GM19397 (cell line): ENCODE measurements at regions not wholly inside any gene's neighbourhood (a gene's known extent, or its start where the extent isn't known, plus 50 kb on each side); places are given as distances from the start of the nearest gene placed in this dataset.

Source experiments
- ATAC-seq: cut with Tn5 transposase; IDR thresholded peaks from one replicate; pipeline ENCODE4 v1.9.1; 2021; ENCODE audit warnings: mild to moderate bottlenecking, moderate library complexity; ENCODE audit not compliant: unreplicated experiment

DNA sequence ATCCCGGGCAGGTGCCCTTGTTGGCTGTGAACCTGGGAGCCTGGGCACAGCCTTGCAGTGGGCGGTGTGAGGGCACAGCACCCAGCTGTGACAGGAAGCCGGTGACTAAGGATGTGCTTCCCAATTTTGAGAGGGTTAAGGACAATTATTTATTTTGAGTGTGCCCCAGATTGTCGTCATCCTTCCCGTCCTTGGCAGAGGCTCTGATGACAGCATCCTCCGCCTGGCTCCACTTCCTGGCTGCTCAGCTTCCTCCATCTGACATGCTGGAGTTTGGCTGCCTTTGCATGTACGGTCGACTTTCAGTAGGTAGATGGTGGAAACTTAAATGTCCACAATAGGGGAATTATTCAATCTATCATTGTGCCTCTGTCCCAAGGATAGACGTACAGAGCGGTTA is 282.4 kb upstream of the EEF2KMT start:
- ATAC-seq, result no peak

DNA sequence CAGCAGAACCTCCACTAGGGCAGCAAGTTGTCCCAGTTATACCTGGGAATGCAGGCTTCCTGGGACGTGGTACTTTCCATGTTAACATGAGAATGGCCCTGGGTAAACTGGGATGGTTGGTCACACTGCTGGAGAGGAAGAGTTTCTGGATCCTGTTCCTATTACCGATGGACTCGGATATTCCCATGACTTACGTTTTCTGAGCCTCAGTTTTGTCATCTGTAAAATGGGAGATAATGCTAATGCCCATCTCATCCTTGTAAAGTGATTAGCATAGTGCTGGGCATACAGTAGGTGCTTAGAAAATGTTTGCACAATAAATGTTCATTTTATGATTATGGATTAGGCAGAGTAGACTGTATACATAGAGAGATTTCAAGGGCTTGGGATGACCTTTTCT is 280.9 kb upstream of the EEF2KMT start:
- ATAC-seq, result no peak

DNA sequence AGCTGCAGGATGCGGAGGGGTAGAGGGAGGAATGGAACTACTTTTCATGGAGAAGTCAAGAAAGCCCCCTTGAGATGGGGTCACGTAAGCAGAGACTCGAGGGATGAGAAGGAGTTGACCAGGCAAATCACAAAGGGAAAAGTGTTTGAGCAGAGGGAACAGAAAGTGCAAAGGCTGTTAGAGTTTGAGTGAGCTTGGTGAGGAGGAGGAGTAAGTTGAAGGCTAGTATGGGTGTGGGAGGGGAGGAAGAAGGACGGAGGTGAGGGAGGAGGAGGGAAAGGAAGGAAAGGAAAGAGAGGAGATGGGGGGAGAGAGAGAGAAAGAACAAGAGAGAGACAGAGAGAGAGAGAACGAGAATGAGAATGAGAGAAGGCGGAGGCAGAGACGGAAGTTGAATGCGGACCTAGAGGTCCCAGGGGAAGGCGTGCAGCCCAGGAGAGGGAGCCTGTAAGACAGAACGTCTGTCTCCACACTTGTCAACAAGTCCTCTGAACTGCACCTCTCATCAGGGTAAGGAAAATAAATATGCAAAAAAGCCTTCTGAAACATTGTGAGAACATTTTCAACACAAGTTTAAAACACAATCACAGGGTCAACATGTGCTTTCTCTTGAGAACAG is 279.8 kb upstream of the EEF2KMT start:
- no peak for ATAC-seq

DNA sequence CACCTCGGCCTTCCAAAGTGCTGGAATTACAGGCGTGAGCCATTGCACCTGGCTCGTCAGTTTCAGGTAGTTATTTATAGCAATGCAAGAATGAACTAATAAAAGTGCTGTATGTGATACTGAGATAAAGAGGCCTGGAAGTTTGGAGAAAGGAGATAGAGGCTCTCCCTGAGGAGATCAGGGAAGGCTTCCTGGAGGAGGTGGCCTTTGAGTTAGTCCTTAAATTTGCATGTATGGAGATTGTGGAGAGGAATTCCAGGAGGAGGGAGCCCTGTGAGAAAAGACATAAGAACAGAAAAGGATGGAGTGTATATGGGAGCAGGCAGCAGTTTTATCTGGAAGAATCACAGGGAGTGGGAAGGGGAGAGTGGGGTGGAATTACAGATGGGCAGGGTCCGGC is 276.6 kb upstream of the EEF2KMT start:
- no peak for ATAC-seq

DNA sequence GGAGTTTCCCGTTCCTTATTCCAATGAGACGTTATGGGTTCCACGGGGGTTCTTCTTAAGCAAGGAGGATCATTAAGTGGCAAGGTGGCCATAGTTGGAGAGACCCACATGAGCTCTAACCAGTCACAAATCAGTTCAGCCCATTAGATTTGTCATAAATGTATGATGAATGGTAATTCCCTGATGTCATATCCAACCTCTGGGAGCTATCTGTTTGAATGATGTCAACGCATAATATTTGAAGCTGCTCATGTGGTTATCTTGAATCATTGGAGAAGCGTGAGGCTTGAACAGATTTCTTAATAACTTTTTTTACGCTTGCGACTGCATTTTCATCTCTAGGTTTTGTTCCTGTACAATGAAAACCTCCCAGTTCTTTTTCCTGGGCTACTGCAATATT is 270.4 kb upstream of the EEF2KMT start:
- ATAC-seq, result no peak

DNA sequence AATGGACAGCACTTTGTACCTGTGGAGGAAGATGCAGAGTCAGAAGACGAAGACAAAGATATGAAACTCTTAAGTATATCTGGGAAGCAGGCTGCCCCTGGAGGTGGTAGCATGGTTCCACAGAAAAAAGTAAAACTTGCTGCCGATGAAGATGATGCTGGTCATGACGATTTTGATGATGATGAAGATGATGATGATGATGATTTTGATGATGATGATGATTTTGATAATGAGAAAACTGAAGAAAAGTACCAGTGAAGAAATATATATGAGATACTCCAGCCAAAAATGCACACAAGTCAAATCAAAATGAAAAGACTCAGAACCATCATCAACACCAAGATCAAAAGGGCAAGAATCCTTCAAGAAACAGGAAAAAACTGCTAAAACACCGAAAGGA is 268.5 kb upstream of the EEF2KMT start:
- no peak for ATAC-seq

DNA sequence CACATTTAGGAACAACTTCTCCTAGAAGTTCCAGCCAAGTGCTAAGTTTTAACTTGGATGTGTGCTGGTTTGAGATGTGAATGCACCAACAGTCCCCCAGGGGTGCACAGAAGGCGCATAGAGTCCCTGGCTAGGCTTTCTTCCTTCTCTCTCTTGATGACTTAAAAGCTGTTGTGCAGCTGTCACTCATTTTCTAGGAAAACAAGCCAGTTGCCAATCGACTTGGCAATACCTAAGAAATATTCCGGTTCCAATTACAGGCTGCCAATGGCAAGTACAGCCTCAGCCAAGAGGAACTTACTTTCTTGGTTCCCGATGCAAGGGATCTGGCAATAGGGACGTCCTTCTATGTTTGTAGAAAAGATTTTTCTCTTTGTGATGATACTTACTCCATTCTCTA is 266.6 kb upstream of the EEF2KMT start:
- no peak for ATAC-seq

DNA sequence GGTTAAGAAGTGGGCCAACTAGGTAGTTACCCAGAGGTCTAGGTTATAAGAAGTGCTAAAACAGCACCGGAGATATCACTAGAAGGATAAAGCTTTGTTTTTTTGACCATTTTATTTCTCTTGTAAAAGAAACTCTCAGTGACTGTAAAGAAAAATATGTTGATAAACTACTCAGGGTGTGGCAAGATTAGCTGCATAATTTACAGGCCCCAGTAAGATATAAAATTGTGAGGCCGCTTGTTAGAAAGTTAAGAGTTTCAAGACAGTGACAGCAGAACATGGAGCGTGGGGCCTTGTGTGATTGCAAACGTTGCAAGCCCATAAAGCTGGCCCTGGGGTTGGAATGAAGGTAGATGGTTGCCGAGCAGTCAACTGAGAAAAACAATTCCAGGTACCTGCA is 263.7 kb upstream of the EEF2KMT start:
- ATAC-seq, result no peak

DNA sequence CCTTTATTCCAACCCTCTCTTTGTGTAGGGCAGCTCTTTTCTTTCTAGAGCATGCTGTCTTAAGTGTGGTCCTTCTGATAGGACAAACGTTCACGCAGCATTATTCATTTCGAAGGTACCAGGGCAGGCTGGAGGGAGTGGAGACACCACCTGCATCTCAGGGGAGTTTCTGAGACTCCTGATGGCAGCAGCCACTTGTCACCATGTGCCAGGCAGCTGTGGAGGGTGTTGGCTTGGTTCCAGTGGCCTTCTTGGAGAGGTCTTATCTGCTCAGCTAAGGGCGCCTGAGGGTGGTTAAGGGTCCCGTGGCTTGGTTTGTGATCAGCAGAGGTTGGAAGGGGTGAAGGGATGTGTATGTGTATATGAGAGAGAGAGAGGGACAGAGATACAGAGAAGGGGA is 257.1 kb upstream of the EEF2KMT start:
- no peak for ATAC-seq

DNA sequence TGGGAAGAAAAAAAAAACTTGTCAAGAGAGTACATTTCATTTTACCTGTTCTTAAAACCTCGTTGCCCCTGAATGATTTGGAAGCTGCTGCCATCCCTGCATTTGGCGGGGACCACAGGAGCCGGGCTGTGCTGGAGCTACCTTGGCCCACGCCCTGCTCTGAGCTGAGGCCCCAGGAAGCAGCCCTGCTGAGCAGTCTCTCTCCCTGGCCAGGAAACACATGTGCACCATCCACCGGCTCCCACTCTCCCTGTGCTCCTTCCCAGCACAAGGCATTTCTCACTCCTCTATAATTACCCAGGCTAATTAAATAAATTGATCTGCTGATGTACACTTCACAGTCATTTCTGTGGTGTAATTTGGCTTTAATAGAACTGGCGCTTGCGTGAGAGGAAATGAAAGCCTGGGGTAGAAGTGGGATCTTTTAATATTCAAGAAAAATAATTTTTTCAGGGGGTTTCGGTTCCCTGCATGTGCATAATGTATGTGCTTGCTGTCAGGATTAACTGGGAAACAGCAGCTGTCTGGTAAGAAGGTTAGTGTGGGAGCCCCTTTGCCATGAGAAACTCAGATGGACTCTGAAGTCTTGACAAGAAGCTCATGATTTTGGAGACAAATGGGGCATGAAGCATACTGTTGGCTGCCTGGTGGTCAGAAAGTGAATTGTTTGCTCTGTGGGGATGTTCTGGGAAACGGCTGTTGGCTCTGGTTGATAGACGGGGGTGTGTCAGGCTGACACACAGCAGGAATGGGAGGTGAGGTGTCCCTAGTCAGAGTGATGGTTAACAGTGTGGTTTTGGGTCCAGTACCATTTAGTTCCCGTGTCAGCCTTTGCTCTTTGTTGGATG is 252.3 kb upstream of the EEF2KMT start:
- ATAC-seq, result no peak

DNA sequence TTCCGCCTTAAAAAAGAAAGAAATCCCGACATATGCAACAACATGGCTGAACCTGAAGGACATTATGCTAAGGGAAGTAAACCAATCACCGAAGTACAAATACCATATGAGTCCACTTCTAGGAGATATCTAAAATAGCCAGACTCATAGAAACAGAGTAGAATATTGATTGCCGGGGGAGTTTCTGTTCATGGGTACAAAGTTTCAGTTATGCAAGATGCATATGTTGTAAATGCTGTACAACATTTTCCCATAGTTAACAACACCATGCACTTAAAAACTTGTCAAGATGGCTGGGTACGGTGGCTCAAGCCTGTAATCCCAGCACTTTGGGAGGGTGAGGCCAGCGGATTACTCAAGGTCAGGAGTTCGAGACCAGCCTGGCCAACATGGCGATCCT is 251.5 kb upstream of the EEF2KMT start:
- no peak for ATAC-seq

DNA sequence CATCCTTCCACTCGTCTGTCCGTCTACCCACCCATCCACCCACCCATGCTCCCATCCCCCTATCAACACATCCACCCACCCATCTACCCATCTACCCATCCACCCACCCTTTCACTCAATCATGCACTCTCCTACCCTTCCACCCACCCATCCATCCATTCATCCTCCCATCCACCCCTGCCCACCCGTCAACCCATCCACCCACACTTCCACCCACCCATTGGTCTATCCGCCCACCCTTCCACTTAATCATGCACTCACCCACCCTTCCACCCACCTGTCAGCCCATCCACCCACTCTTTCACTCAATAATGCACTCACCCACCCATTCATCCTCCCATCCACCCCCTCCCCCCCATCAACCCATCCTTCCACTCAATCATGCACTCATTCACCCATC is 250.0 kb upstream of the EEF2KMT start:
- ATAC-seq, result no peak

DNA sequence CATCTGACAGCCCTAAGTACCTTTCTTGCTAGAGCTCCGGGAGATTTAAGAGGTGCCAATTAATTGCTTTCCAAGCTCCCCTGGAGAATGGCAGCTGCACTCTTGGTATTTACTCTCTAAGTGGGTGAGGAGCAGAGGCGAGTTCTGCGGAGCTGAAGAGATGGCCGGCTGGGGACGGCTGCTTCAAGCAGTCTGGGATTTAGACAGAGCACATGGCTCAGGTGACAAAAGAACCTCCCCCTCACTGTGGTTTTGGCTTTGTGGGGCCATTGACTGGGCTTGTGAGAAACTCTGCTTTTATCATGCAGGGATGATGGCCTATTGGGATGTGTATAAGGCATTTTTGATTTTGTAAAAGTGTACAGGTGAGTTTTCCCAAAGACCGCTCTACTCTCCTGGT is 239.3 kb upstream of the EEF2KMT start:
- no peak for ATAC-seq

DNA sequence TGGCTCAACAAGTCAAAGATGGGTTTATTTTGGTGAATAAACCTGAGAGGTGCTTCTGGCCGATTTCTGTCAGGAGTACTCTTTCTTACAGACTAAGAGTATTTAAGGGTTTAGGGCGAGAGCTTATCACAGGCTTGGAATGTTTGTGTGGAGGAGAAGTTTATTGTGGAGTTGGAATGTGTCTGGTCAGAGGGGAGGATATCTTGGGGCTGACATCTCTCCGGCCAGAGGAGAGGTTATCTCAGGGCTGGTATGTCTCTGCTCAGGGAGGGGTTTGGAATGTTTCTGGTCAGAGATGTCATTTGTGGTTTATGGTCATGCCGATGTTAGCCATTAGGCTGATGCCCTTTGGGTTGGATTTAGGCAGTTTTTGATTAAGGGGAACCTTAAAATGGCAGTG is 236.4 kb upstream of the EEF2KMT start:
- ATAC-seq, result no peak

DNA sequence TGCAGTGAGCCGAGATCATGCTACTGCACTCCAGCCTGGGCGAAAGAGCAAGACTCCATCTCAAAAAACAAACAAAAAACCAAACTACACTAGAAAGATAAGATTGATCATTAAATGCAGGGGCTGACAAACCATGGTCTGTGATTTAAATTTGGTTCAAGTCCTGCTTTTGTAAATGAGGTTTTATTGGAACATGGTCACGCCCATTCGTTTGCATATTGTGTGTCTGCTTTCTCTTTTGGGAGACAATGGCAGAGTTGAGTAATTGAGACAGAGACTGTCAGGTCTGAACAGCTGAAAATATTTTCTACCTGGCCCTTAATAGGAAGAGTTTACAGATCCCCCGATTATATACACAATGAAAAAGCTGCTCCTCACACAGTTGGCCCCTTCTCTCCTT is 235.5 kb upstream of the EEF2KMT start:
- no peak for ATAC-seq

DNA sequence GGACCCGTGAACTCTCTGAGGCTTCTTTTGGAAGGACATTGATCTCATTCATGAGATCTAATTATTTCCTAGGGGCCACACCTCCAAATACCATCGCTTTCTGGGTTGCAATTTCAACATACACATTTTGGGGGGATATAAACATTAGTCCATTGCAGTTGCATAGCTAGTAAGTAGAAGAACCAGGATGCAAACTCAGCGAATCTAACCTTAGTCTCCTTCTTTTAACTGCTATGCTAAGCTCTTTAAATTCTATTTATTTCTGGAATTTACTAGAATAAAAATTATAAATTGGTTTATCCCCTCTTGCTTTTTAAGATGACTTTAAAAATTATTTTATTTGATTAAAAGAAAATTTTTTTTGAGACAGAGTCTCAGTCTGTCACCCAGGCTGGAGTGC is 232.5 kb upstream of the EEF2KMT start:
- no peak for ATAC-seq

DNA sequence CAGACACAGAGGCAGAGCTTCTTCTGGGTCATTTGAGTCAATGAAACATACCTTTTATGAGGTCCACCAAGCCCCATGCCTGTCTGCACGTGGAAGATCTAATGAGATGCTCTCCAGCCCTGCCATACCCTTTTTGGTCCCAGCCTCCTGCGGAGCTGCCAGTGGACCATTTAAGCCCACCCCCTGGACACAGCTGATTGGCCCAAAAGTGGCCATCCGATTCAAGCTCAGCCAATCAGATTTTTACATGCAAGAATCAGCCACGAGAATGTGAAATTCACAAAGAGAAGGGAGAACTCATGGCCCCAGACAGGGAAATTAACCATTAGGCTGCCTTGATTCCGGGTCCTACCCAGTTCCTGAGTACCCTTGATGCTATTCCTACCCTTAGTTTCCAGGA is 231.0 kb upstream of the EEF2KMT start:
- no peak for ATAC-seq

DNA sequence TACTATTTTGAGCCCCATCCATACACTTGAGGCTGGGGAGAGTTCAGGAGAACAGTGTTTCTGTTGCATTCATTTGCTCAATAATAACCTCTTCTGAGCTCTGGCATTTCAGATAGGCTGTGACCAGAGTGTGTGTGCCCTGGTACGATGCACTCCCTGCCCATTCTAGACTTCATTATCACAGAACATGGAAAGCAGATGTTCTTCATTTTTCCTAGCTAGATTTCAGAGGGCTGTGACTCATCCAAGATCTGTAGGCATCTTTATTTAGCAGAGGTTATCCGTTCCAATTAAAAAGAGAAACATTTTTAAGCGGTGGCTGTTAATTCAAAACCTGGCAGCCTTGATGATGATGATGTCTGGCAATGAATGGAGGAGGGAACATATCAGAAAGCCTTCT is 228.8 kb upstream of the EEF2KMT start:
- no peak for ATAC-seq

DNA sequence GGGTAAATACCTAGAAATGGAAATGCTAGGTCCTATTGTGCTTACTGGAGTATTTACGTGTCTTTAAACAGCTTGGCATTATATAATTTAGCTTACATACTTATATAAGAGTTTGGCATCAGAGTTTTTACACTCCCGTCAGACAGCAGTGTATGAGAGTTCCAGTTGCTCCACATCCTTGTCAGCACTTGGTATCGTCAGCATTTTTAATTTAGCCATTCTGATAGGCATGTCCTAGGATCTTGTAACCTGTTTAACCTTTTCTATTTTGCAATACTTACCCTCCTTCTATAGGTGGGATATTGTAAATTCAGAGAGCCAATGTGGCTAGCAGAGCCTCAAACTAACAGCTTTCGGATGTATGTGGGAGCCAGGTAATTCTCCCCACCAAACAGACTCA is 228.3 kb upstream of the EEF2KMT start:
- no peak for ATAC-seq

DNA sequence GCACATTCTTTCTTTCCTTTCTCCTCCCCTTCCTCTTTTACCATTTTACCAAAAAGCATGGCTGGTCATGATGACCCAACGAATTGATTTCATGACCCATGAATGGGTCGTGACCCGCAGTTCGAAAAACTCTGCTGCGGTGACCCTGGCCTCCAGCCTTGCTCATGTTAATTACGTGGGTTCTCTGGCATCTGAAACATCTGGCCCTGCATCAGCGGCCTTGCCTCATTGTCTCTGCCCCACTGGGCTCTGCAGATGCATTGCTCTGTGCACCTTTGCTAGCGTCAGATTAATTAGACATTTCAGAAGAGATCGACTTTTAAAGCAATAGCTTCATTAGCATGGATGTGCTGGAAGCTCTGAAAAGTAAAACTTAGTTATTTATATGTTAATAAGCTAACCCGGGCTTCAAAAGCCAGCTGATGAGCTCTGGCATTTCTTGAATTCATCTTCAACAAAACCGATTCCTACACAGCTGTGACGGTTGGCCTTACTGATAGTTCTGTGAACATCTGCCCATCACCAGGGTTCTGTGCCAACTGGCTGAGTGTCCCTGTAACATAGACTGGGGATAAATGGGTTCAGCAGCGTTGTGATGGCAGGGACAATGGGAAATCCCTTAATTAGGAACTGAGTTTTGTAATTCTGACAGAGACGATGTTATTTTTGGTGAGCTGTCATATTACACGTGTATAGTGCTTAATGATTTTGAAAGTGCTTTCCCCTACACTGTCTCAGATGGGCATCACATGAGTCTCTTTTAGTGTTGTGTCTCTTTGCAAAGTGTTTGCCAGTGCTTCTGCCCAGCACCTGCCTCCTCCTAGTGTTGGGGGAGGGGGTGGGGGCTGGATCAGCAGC is 225.9 kb upstream of the EEF2KMT start:
- no peak for ATAC-seq

DNA sequence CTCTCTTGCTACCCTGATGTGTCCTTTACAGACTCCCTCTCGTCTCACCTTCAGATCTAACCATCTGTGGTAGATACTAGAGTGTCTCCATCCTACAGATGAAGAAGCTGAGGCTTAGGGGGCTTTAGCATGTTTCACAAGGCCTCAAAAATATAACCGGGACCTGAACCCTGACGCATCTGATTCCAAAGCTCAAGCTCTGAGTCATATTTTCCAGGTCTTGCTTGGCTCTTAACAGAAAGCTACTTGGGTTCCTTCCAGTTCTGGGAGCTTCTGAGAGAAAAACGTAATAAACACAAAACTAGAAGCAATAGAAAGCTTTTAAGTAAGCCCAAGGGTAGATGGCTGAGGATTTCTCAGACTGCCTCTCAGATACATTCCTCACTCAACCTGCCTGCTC is 224.3 kb upstream of the EEF2KMT start:
- ATAC-seq, result no peak

DNA sequence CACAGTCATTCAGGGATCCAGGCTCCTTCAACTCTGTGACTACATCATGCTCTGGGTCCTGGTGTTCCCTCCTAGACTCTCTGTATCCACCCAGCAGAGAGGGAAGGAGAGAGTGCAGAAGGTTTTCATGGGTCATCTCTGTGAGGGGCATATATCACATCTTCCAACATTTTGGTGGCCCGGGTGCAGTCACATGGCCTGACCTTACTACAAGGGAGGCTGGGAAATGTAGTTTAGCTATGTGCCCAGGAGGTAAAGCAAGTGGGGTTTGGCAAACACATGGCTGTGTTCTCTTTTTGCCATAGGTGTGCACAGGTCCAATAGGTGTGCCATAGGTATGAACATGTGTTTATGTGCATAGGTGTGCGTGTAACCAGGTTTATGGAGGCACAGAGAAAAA is 222.2 kb upstream of the EEF2KMT start:
- no peak for ATAC-seq
